ENCODE measurements at regions not wholly inside any gene's neighbourhood (a gene's known extent, or its start where the extent isn't known, plus 50 kb on each side); places are given as distances from the start of the nearest gene placed in this dataset.
"Not testable (repeated sequence)": the region's sequence is repeated elsewhere in the genome, so short reads cannot be mapped to it uniquely, and the experiment has no call there.

GRCh38 chr1:218015106-218015505 is 270.0 kb upstream of the RRP15 start:
- H3K9me3 ChIP-seq (ENCODE audit: control insufficient read depth in 2 of 2, low read length in 2 of 2); H3K9ac ChIP-seq (ENCODE audit: low read length in 2 of 2); H3K27me3 ChIP-seq (ENCODE audit: control insufficient read depth in 1 of 2, insufficient read depth in 2 of 2, low read length in 2 of 2): not testable (repeated sequence)

GRCh38 chr1:218024211-218024720 is 260.8 kb upstream of the RRP15 start:
- Histone ChIP-seq H3K36me3 (ENCODE audit: control insufficient read depth in 2 of 2, insufficient read depth in 2 of 2, low read length in 2 of 2) (no peaks in the 10 kb centered on the region), H3K4me1 (ENCODE audit: control insufficient read depth, insufficient read depth, low read length) (no peaks in the 10 kb centered on the region), H3K4me3 (ENCODE audit: low read length in 2 of 2) (no peak overlapping the region), H3K27ac (ENCODE audit: low read length) (no peak overlapping the region), H3K9me3 (ENCODE audit: control insufficient read depth in 2 of 2, low read length in 2 of 2) (peaks cover 0 to 3% of the 10 kb centered on the region in 2 donors), H3K27me3 (ENCODE audit: control insufficient read depth in 1 of 2, insufficient read depth in 2 of 2, low read length in 2 of 2) (no peaks in the 10 kb centered on the region), H3K9ac (ENCODE audit: low read length in 2 of 2) (no peak overlapping the region)

More at GRCh38 chr1:218015106-218015505, 270.0 kb upstream of the RRP15 start:
- not testable (repeated sequence) for H3K27ac ChIP-seq (ENCODE audit: low read length); H3K4me3 ChIP-seq (ENCODE audit: low read length in 2 of 2); H3K4me1 ChIP-seq (ENCODE audit: control insufficient read depth, insufficient read depth, low read length); H3K36me3 ChIP-seq (ENCODE audit: control insufficient read depth in 2 of 2, insufficient read depth in 2 of 2, low read length in 2 of 2)

- H3K9ac ChIP-seq (ENCODE audit: low read length in 2 of 2), result no peak overlapping the region
- H3K4me3 ChIP-seq (ENCODE audit: low read length in 2 of 2), result no peak overlapping the region
- H3K9me3 ChIP-seq (ENCODE audit: control insufficient read depth in 2 of 2, low read length in 2 of 2), result peaks cover 0 to 3% of the 10 kb centered on the region in 2 donors
- H3K27me3 ChIP-seq (ENCODE audit: control insufficient read depth in 1 of 2, insufficient read depth in 2 of 2, low read length in 2 of 2), result no peaks in the 10 kb centered on the region
- H3K4me1 ChIP-seq (ENCODE audit: control insufficient read depth, insufficient read depth, low read length), result no peaks in the 10 kb centered on the region
- H3K27ac ChIP-seq (ENCODE audit: low read length), result no peak overlapping the region
- H3K36me3 ChIP-seq (ENCODE audit: control insufficient read depth in 2 of 2, insufficient read depth in 2 of 2, low read length in 2 of 2), result no peaks in the 10 kb centered on the region
Measured at GRCh38 chr1:218025454-218025853, 259.6 kb upstream of the RRP15 start.

- Histone ChIP-seq H3K36me3 (ENCODE audit: control insufficient read depth in 2 of 2, insufficient read depth in 2 of 2, low read length in 2 of 2) (no peaks in the 10 kb centered on the region), H3K4me3 (ENCODE audit: low read length in 2 of 2) (no peak overlapping the region), H3K9ac (ENCODE audit: low read length in 2 of 2) (no peak overlapping the region), H3K27ac (ENCODE audit: low read length) (no peak overlapping the region), H3K4me1 (ENCODE audit: control insufficient read depth, insufficient read depth, low read length) (no peaks in the 10 kb centered on the region), H3K9me3 (ENCODE audit: control insufficient read depth in 2 of 2, low read length in 2 of 2) (no peaks in the 10 kb centered on the region), H3K27me3 (ENCODE audit: control insufficient read depth in 1 of 2, insufficient read depth in 2 of 2, low read length in 2 of 2) (no peaks in the 10 kb centered on the region)
Measured at GRCh38 chr1:218027152-218027551, 257.9 kb upstream of the RRP15 start.

GRCh38 chr1:218030846-218031245 is 254.2 kb upstream of the RRP15 start:
- Histone ChIP-seq H3K27ac (ENCODE audit: low read length) (no peak overlapping the region), H3K9me3 (ENCODE audit: control insufficient read depth in 2 of 2, low read length in 2 of 2) (no peaks in the 10 kb centered on the region), H3K4me1 (ENCODE audit: control insufficient read depth, insufficient read depth, low read length) (no peaks in the 10 kb centered on the region), H3K36me3 (ENCODE audit: control insufficient read depth in 2 of 2, insufficient read depth in 2 of 2, low read length in 2 of 2) (no peaks in the 10 kb centered on the region), H3K9ac (ENCODE audit: low read length in 2 of 2) (no peak overlapping the region), H3K4me3 (ENCODE audit: low read length in 2 of 2) (no peak overlapping the region), H3K27me3 (ENCODE audit: control insufficient read depth in 1 of 2, insufficient read depth in 2 of 2, low read length in 2 of 2) (no peaks in the 10 kb centered on the region)

- no peaks in the 10 kb centered on the region for H3K27me3 ChIP-seq (ENCODE audit: control insufficient read depth in 1 of 2, insufficient read depth in 2 of 2, low read length in 2 of 2)
- H3K27ac ChIP-seq (ENCODE audit: low read length), result no peak overlapping the region
- no peaks in the 10 kb centered on the region for H3K36me3 ChIP-seq (ENCODE audit: control insufficient read depth in 2 of 2, insufficient read depth in 2 of 2, low read length in 2 of 2)
- no peaks in the 10 kb centered on the region for H3K4me1 ChIP-seq (ENCODE audit: control insufficient read depth, insufficient read depth, low read length)
- no peak overlapping the region for H3K4me3 ChIP-seq (ENCODE audit: low read length in 2 of 2)
- no peaks in the 10 kb centered on the region for H3K9me3 ChIP-seq (ENCODE audit: control insufficient read depth in 2 of 2, low read length in 2 of 2)
- no peak overlapping the region for H3K9ac ChIP-seq (ENCODE audit: low read length in 2 of 2)
Measured at GRCh38 chr1:218031901-218032300, 253.2 kb upstream of the RRP15 start.

- Histone ChIP-seq H3K9ac (ENCODE audit: low read length in 2 of 2) (no peak overlapping the region), H3K4me3 (ENCODE audit: low read length in 2 of 2) (no peak overlapping the region), H3K36me3 (ENCODE audit: control insufficient read depth in 2 of 2, insufficient read depth in 2 of 2, low read length in 2 of 2) (no peaks in the 10 kb centered on the region), H3K27ac (ENCODE audit: low read length) (no peak overlapping the region), H3K9me3 (ENCODE audit: control insufficient read depth in 2 of 2, low read length in 2 of 2) (no peaks in the 10 kb centered on the region), H3K27me3 (ENCODE audit: control insufficient read depth in 1 of 2, insufficient read depth in 2 of 2, low read length in 2 of 2) (no peaks in the 10 kb centered on the region), H3K4me1 (ENCODE audit: control insufficient read depth, insufficient read depth, low read length) (no peaks in the 10 kb centered on the region)
Measured at GRCh38 chr1:218034468-218034867, 250.6 kb upstream of the RRP15 start.

GRCh38 chr1:218048828-218049420 is 236.2 kb upstream of the RRP15 start:
- no peak overlapping the region for H3K27ac ChIP-seq (ENCODE audit: low read length)
- no peaks in the 10 kb centered on the region for H3K9me3 ChIP-seq (ENCODE audit: control insufficient read depth in 2 of 2, low read length in 2 of 2)
- no peak overlapping the region for H3K9ac ChIP-seq (ENCODE audit: low read length in 2 of 2)
- no peaks in the 10 kb centered on the region for H3K27me3 ChIP-seq (ENCODE audit: control insufficient read depth in 1 of 2, insufficient read depth in 2 of 2, low read length in 2 of 2)
- H3K36me3 ChIP-seq (ENCODE audit: control insufficient read depth in 2 of 2, insufficient read depth in 2 of 2, low read length in 2 of 2), result no peaks in the 10 kb centered on the region
- H3K4me3 ChIP-seq (ENCODE audit: low read length in 2 of 2), result no peak overlapping the region
- H3K4me1 ChIP-seq (ENCODE audit: control insufficient read depth, insufficient read depth, low read length), result no peaks in the 10 kb centered on the region

GRCh38 chr1:218049641-218050040 is 235.5 kb upstream of the RRP15 start:
- no peaks in the 10 kb centered on the region for H3K27me3 ChIP-seq (ENCODE audit: control insufficient read depth in 1 of 2, insufficient read depth in 2 of 2, low read length in 2 of 2)
- no peaks in the 10 kb centered on the region for H3K4me1 ChIP-seq (ENCODE audit: control insufficient read depth, insufficient read depth, low read length)
- H3K4me3 ChIP-seq (ENCODE audit: low read length in 2 of 2), result no peak overlapping the region
- no peak overlapping the region for H3K9ac ChIP-seq (ENCODE audit: low read length in 2 of 2)
- H3K27ac ChIP-seq (ENCODE audit: low read length), result no peak overlapping the region
- no peaks in the 10 kb centered on the region for H3K9me3 ChIP-seq (ENCODE audit: control insufficient read depth in 2 of 2, low read length in 2 of 2)
- H3K36me3 ChIP-seq (ENCODE audit: control insufficient read depth in 2 of 2, insufficient read depth in 2 of 2, low read length in 2 of 2), result no peaks in the 10 kb centered on the region

GRCh38 chr1:218058730-218059129 is 226.4 kb upstream of the RRP15 start:
- no peaks in the 10 kb centered on the region for H3K9me3 ChIP-seq (ENCODE audit: control insufficient read depth in 2 of 2, low read length in 2 of 2)
- no peak overlapping the region for H3K4me3 ChIP-seq (ENCODE audit: low read length in 2 of 2)
- H3K9ac ChIP-seq (ENCODE audit: low read length in 2 of 2), result no peak overlapping the region

GRCh38 chr1:218064426-218064825 is 220.7 kb upstream of the RRP15 start:
- Histone ChIP-seq H3K4me3 (ENCODE audit: low read length in 2 of 2) (no peak overlapping the region), H3K27me3 (ENCODE audit: control insufficient read depth in 1 of 2, insufficient read depth in 2 of 2, low read length in 2 of 2) (no peaks in the 10 kb centered on the region), H3K9me3 (ENCODE audit: control insufficient read depth in 2 of 2, low read length in 2 of 2) (no peaks in the 10 kb centered on the region), H3K4me1 (ENCODE audit: control insufficient read depth, insufficient read depth, low read length) (no peaks in the 10 kb centered on the region), H3K27ac (ENCODE audit: low read length) (no peak overlapping the region), H3K9ac (ENCODE audit: low read length in 2 of 2) (no peak overlapping the region), H3K36me3 (ENCODE audit: control insufficient read depth in 2 of 2, insufficient read depth in 2 of 2, low read length in 2 of 2) (no peaks in the 10 kb centered on the region)

More at GRCh38 chr1:218058730-218059129, 226.4 kb upstream of the RRP15 start:
- no peaks in the 10 kb centered on the region for H3K4me1 ChIP-seq (ENCODE audit: control insufficient read depth, insufficient read depth, low read length)
- no peaks in the 10 kb centered on the region for H3K36me3 ChIP-seq (ENCODE audit: control insufficient read depth in 2 of 2, insufficient read depth in 2 of 2, low read length in 2 of 2)
- no peak overlapping the region for H3K27ac ChIP-seq (ENCODE audit: low read length)
- no peaks in the 10 kb centered on the region for H3K27me3 ChIP-seq (ENCODE audit: control insufficient read depth in 1 of 2, insufficient read depth in 2 of 2, low read length in 2 of 2)
